ENCODE measurements at regions not wholly inside any gene's neighbourhood (a gene's known extent, or its start where the extent isn't known, plus 50 kb on each side); places are given as distances from the start of the nearest gene placed in this dataset.

- no peak overlapping the region for H3K4me3 ChIP-seq
- no peak for TF ChIP-seq FOXS1 (CRISPR knock-in tag; IDR thresholded peaks at IDR 0.05)
- TF ChIP-seq BCL3 (IDR thresholded peaks at IDR 0.05): no peak
- no peak for TF ChIP-seq ZC3H11A (IDR thresholded peaks at IDR 0.05)
- TF ChIP-seq ZFP36 (IDR thresholded peaks at IDR 0.05; ENCODE audit: borderline replicate concordance, partially characterized antibody): no peak
- TF ChIP-seq ATOH8 (CRISPR knock-in tag; IDR thresholded peaks at IDR 0.05; ENCODE audit: low read depth): no peak
- TF ChIP-seq HMGXB4 (CRISPR knock-in tag; IDR thresholded peaks at IDR 0.05; ENCODE audit: borderline replicate concordance): no peak
- TF ChIP-seq ELK1 (IDR thresholded peaks at IDR 0.05; ENCODE audit: low read depth, low read length): no peak
- TF ChIP-seq CTCF (IDR thresholded peaks at IDR 0.05): no peak
- TF ChIP-seq ZSCAN20 (CRISPR knock-in tag; IDR thresholded peaks at IDR 0.05): no peak
- no peak for TF ChIP-seq USF2 (IDR thresholded peaks at IDR 0.05)
- no peak for TF ChIP-seq E2F6 (IDR thresholded peaks at IDR 0.05; ENCODE audit: borderline replicate concordance, low read depth)
- FAIRE-seq: no peak
- H3K27ac ChIP-seq: no peak overlapping the region
- POLR2A ChIA-PET: no interaction called here
- H3K4me1 ChIP-seq: no peaks in the 10 kb centered on the region
- CTCF ChIA-PET: no interaction called here
- H3K9me3 ChIP-seq: no peaks in the 10 kb centered on the region
- no peak for ATAC-seq
- H3K4me2 ChIP-seq: no peak overlapping the region
- no peak for DNase-seq (ENCODE audit: low read depth in 1 of 2, low spot score in 1 of 2)
Observed at GRCh38 chr4:31896349-31896748, 1176.2 kb downstream of the PCDH7 start.

- ChIA-PET CTCF (interaction anchor here (1.1 kb wide), 1 partner anchor 9 kb away, joined by 3 read pairs; no protein-coding TSS in a partner anchor), POLR2A (no interaction called here)
- TF ChIP-seq PBX3 (IDR thresholded peaks at IDR 0.05) (no peak), EHMT2 (IDR thresholded peaks at IDR 0.05; ENCODE audit: low read depth) (no peak), NFE2L2 (conservative IDR thresholded peaks at IDR 0.05; ENCODE audit: low read length) (no peak), CBX8 (IDR thresholded peaks at IDR 0.05) (no peak), HOXB13 (CRISPR knock-in tag; IDR thresholded peaks at IDR 0.05; ENCODE audit: low read depth) (no peak), FOSB (CRISPR knock-in tag; IDR thresholded peaks at IDR 0.05) (no peak), BCL3 (IDR thresholded peaks at IDR 0.05) (no peak), JUN (IDR thresholded peaks at IDR 0.05) (no peak), CHD4 (IDR thresholded peaks at IDR 0.05; ENCODE audit: borderline replicate concordance) (no peak), NR3C1 (IDR thresholded peaks at IDR 0.05) (no peak), MYC (IDR thresholded peaks at IDR 0.05; ENCODE audit: borderline replicate concordance, low read length) (no peak), ESRRA (IDR thresholded peaks at IDR 0.05; ENCODE audit: borderline replicate concordance, low read length) (no peak), ZSCAN20 (CRISPR knock-in tag; IDR thresholded peaks at IDR 0.05) (no peak), HEYL (CRISPR knock-in tag; IDR thresholded peaks at IDR 0.05) (no peak), POLR2A (IDR thresholded peaks at IDR 0.05; ENCODE audit: low read length) (no peak)
- no peak for DNase-seq (ENCODE audit: low read depth in 1 of 2, low spot score in 1 of 2)
- H3K4me1 ChIP-seq: no peaks in the 10 kb centered on the region
- ATAC-seq: no peak
- no peak for FAIRE-seq
- H3K9me3 ChIP-seq: no peaks in the 10 kb centered on the region
- no peak overlapping the region for H3K4me2 ChIP-seq
- H3K4me3 ChIP-seq: no peak overlapping the region
- no peak overlapping the region for H3K27ac ChIP-seq
- WGBS (ENCODE audit: missing lambda C conversion rate): 24% methylated on average over 3 of the region's 3 CpGs
Observed at GRCh38 chr4:31905363-31905762, 1185.2 kb downstream of the PCDH7 start.
